SU-DHL-6 (cell line): ENCODE measurements at regions not wholly inside any gene's neighbourhood (a gene's known extent, or its start where the extent isn't known, plus 50 kb on each side); places are given as distances from the start of the nearest gene placed in this dataset.

Experiments used
- CTCF ChIP-seq: fragments of 200-600 bp; sonication (generic); IDR thresholded peaks from one replicate; pipeline ENCODE4 v1.5.1; 2017; ENCODE audit warnings: antibody characterized with exemption, mild to moderate bottlenecking, low read length, moderate library complexity; ENCODE audit not compliant: insufficient read depth, poor library complexity, severe bottlenecking
- EZH2phosphoT487 ChIP-seq: fragments of 200-600 bp; sonication (generic), shearing (Covaris generic); conservative IDR thresholded peaks from 2 replicates; pipeline ENCODE4 v1.6.1; 2018; ENCODE audit warnings: mild to moderate bottlenecking, antibody characterized with exemption, low read length, moderate library complexity, mixed read lengths

- TF ChIP-seq CTCF = no peak
- no peak for TF ChIP-seq EZH2phosphoT487
These were observed 205.3 kb downstream of the AEBP2 start for GRCh38 chr12:19644571-19644970.
